ENCODE measurements at regions not wholly inside any gene's neighbourhood (a gene's known extent, or its start where the extent isn't known, plus 50 kb on each side); places are given as distances from the start of the nearest gene placed in this dataset.

GRCh38 chr11:130703489-130704190 is 212.6 kb downstream of the SNX19 start:
- TF ChIP-seq, protein P1, sequence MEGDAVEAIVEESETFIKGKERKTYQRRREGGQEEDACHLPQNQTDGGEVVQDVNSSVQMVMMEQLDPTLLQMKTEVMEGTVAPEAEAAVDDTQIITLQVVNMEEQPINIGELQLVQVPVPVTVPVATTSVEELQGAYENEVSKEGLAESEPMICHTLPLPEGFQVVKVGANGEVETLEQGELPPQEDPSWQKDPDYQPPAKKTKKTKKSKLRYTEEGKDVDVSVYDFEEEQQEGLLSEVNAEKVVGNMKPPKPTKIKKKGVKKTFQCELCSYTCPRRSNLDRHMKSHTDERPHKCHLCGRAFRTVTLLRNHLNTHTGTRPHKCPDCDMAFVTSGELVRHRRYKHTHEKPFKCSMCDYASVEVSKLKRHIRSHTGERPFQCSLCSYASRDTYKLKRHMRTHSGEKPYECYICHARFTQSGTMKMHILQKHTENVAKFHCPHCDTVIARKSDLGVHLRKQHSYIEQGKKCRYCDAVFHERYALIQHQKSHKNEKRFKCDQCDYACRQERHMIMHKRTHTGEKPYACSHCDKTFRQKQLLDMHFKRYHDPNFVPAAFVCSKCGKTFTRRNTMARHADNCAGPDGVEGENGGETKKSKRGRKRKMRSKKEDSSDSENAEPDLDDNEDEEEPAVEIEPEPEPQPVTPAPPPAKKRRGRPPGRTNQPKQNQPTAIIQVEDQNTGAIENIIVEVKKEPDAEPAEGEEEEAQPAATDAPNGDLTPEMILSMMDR (conservative IDR thresholded peaks at IDR 0.05), result no peak
- no peak for TF ChIP-seq ZFX (IDR thresholded peaks at IDR 0.05)

Data from C4-2B (cell line).